K562 (cell line): ENCODE measurements at regions not wholly inside any gene's neighbourhood (a gene's known extent, or its start where the extent isn't known, plus 50 kb on each side); places are given as distances from the start of the nearest gene placed in this dataset.

Experiments
- ATAC-seq: fragments of 200-7000 bp; cut with Tn5 transposase; 3 replicates; pipeline ENCODE4 v1.9.1; 2020; ENCODE audit warnings: moderate library complexity
- BruUV-seq: library from RNA; stranded (reverse); fragments of 400-500 nt; replicated peaks from 2 replicates; lab custom pipeline; 2021; lab: Mats Ljungman, UMichigan
- CTCF ChIA-PET: fragments of 300-600 bp; formaldehyde crosslinking; extraction: SDS; loops from one replicate; lab custom pipeline; 2021; ENCODE audit warnings: low intra/inter-chr PET ratio; lab: Yijun Ruan, JAX
- POLR2A ChIA-PET: fragments of 300-600, 350-650 bp; sonication (Branson Sonifier 250); formaldehyde crosslinking; extraction: SDS; loops from one replicate; lab custom pipeline; 2021; ENCODE audit warnings: antibody characterized with exemption, inconsistent platforms; lab: Yijun Ruan, JAX
- DNase-seq, 4 experiments: peaks; one replicate each; pipeline versions ENCODE4 v3.0.0 to v3.0.0-alpha.2; 2011 to 2018; ENCODE audit warnings: low spot score in 3 of 4, mixed read lengths in 3 of 4; ENCODE audit errors: extremely low read depth in 1 of 4
- FAIRE-seq: peaks from 2 replicates; lab custom pipeline; 2011; peaks lifted over from hg19 to GRCh38; lab: Jason Lieb, UNC
- H2AFZ ChIP-seq: 2 replicates; pipeline ENCODE4 v1.6.0; 2011; ENCODE audit warnings: low read depth, low read length, control low read depth, inconsistent platforms
- H3K27ac ChIP-seq: fragments of 200-600 bp; 3 replicates; pipeline ENCODE4 v1.8.0; 2011; ENCODE audit warnings: low read depth, mild to moderate bottlenecking, control low read depth, inconsistent platforms, low read length, moderate library complexity, mixed read lengths; ENCODE audit errors: extremely low read depth
- H3K27me3 ChIP-seq, 2 experiments: fragments of 300-600 bp in 1 of 2; 2 replicates in 1 of 2; 3 replicates in 1 of 2; pipeline versions ENCODE4 v1.6.0 to v1.8.0; 2011; ENCODE audit warnings: inconsistent platforms in 2 of 2, low read length in 2 of 2, mild to moderate bottlenecking in 1 of 2, mixed read lengths in 1 of 2, moderate library complexity in 1 of 2; ENCODE audit not compliant: control insufficient read depth in 2 of 2, insufficient read depth in 2 of 2
- H3K36me3 ChIP-seq: fragments of 300-600 bp; 3 replicates; pipeline ENCODE4 v1.8.0; 2011; ENCODE audit warnings: mild to moderate bottlenecking, low read length, inconsistent platforms; ENCODE audit not compliant: control insufficient read depth, insufficient read depth
- H3K4me1 ChIP-seq, 2 experiments: fragments of 200-600 bp in 1 of 2; replicated peaks in 1 of 2; 2 replicates in 1 of 2; 3 replicates in 1 of 2; pipeline versions ENCODE4 v1.5.1 to v1.8.0; 2011; ENCODE audit warnings: inconsistent platforms in 2 of 2, low read length in 2 of 2, mild to moderate bottlenecking in 1 of 2, mixed read lengths in 1 of 2, moderate library complexity in 1 of 2; ENCODE audit not compliant: control insufficient read depth in 2 of 2, insufficient read depth in 2 of 2
- H3K4me2 ChIP-seq: 2 replicates; pipeline ENCODE4 v1.6.1; 2011; ENCODE audit warnings: low read length, control low read depth, inconsistent platforms, mixed read lengths; ENCODE audit not compliant: insufficient read depth
- H3K4me3 ChIP-seq: fragments of 200-600 bp; sonication (generic), shearing (Covaris generic); 2 replicates; pipeline ENCODE4 v1.5.1; 2016; ENCODE audit warnings: control low read depth, inconsistent platforms
- H3K79me2 ChIP-seq: fragments of 200-600 bp; 3 replicates; pipeline ENCODE4 v1.8.0; 2011; ENCODE audit warnings: low read length, inconsistent platforms; ENCODE audit not compliant: control insufficient read depth, insufficient read depth
- H3K9ac ChIP-seq, 2 experiments: 2 replicates each; pipeline versions ENCODE4 v1.6.0 to v1.6.1; 2011; ENCODE audit warnings: low read depth in 2 of 2, low read length in 2 of 2, control low read depth in 1 of 2, inconsistent platforms in 1 of 2, mild to moderate bottlenecking in 1 of 2, mixed read lengths in 1 of 2; ENCODE audit not compliant: insufficient read depth in 1 of 2
- H3K9me1 ChIP-seq: one replicate; pipeline ENCODE4 v1.6.0; 2011; ENCODE audit warnings: inconsistent platforms, mild to moderate bottlenecking, low read length, moderate library complexity; ENCODE audit not compliant: control insufficient read depth, insufficient read depth
- H3K9me3 ChIP-seq: replicated peaks from 2 replicates; pipeline ENCODE4 v1.5.1; 2011; ENCODE audit warnings: low read depth, low read length, inconsistent platforms; ENCODE audit not compliant: control insufficient read depth, insufficient read depth
- H4K20me1 ChIP-seq: replicated peaks from 2 replicates; pipeline ENCODE4 v1.6.1; 2011; ENCODE audit warnings: low read length, inconsistent platforms, mixed read lengths; ENCODE audit not compliant: control insufficient read depth, insufficient read depth
- CBX3 ChIP-seq, 2 experiments: IDR thresholded peaks; 1 replicate in 1 of 2; 2 replicates in 1 of 2; pipeline ENCODE4 v1.6.1; 2012; ENCODE audit warnings: inconsistent platforms in 2 of 2, low read length in 2 of 2, borderline replicate concordance in 1 of 2, control low read depth in 1 of 2
- HDGF ChIP-seq: fragments of 450-650 bp; IDR thresholded peaks from 2 replicates; pipeline ENCODE4 v1.6.1; 2016
- LEF1 ChIP-seq: fragments of 450-650 bp; IDR thresholded peaks from 2 replicates; pipeline ENCODE4 v1.6.1; 2016; ENCODE audit warnings: mild to moderate bottlenecking
- MYC ChIP-seq, 2 experiments: fragments of 250-450 bp in 1 of 2; sonication (Bioruptor Pico) in 1 of 2; IDR thresholded peaks; 2 replicates each; pipeline versions ENCODE4 v1.5.1 to v1.6.1; 2012 to 2021; ENCODE audit warnings: low read depth in 2 of 2, borderline replicate concordance in 1 of 2, improper control_type of control experiment in 1 of 2, low read length in 1 of 2, mild to moderate bottlenecking in 1 of 2, moderate library complexity in 1 of 2
- PHB2 ChIP-seq: fragments of 450-650 bp; IDR thresholded peaks from 2 replicates; pipeline ENCODE4 v1.6.1; 2017; ENCODE audit warnings: low read depth
- RBFOX2 ChIP-seq: fragments of 200-400 bp; formaldehyde crosslinking; IDR thresholded peaks from 2 replicates; pipeline ENCODE4 v1.6.1; 2017; ENCODE audit warnings: low read depth, mild to moderate bottlenecking, low read length, moderate library complexity
- ZBTB17 ChIP-seq: fragments of 450-650 bp; formaldehyde crosslinking; IDR thresholded peaks from 2 replicates; pipeline ENCODE4 v1.4.0; 2020; ENCODE audit warnings: mild to moderate bottlenecking
- ZNF174 ChIP-seq: fragments of 250-450 bp; sonication (Bioruptor Pico); IDR thresholded peaks from 2 replicates; pipeline ENCODE4 v1.4.0; 2020; ENCODE audit warnings: mild to moderate bottlenecking
- WGBS: fragments of 100-300 bp; shearing (Covaris generic); methylation state at CpG from one replicate; pipeline ENCODE4 v1.1.6; 2016; ENCODE audit warnings: low coverage, mixed read lengths; ENCODE audit not compliant: insufficient coverage; ENCODE audit errors: missing lambda C conversion rate; 5-methylcytosine and 5-hydroxymethylcytosine counted together
- in situ Hi-C: fragments of 300-500 bp; cut with MboI; formaldehyde crosslinking; loops from 4 replicates; pipeline ENCODE4 v1.15.0; 2018; ENCODE audit warnings: inconsistent platforms, mixed read lengths
- intact Hi-C: fragments of 100-400 bp; cut with micrococcal nuclease; formaldehyde crosslinking; loops from 2 replicates; pipeline ENCODE4 v1.14.2; 2022
- TF ChIP-seq, protein P1 (sequence below), 2 experiments: fragments of 450-650 bp; IDR thresholded peaks; 2 replicates each; pipeline ENCODE4 v1.6.1; 2016
- TF ChIP-seq, protein P2 (sequence below): fragments of 200-800 bp; sonication (Bioruptor generic); IDR thresholded peaks from 2 replicates; pipeline ENCODE4 v1.6.1; 2017; ENCODE audit warnings: missing genetic modification characterization, missing compliant biosample characterization

DNA sequence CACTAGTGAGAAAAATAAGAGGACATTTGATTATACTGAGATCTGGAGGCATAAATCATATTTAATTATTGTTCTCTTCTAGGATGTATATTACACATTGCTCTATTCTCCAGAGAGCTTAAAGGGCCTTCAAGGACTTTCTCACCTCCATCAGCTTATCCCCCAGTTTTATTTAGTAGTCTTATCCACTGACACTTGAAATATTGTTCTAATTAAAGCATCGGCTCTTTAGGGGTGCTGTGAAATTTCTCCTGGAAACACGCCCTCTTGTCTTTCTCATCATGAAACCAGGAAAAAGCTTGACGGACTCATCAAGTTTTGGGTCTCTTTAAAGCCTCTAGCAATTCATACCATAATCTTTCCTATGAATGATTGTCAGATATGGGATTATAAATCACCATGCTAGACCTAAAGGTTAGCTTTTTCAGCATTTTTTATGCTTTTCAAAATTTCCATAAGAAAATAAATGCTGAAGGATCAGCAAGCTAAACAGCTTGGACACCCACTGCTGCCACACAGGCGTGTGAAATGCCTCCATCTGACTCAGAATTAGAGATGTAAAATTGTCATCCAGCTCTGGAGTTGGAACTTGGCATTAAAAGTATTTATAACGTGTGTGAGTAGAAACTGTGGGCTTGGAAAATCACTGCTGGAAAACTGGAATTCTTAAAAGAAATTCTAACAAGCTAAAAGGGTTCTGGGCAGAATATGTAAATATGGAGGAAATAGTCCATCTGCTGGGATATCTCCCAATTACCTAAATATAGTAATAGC lies 216.3 kb downstream of the CHRM2 start:
- in situ Hi-C loops (no loop called here), intact Hi-C loops (no loop called here)
- Histone ChIP-seq H3K27me3 (no peaks in the 10 kb centered on the region), H3K27ac (no peak overlapping the region), H3K4me3 (no peak overlapping the region), H3K9me3 (0 out of 2 replicates have a peak, but pooled peaks cover 3% of the 10 kb centered on the region), H3K4me1 (no peaks in the 10 kb centered on the region), H2AFZ (no peak overlapping the region), H3K79me2 (no peaks in the 10 kb centered on the region), H3K9ac (no peak overlapping the region), H4K20me1 (no peaks in the 10 kb centered on the region), H3K9me1 (no peaks in the 10 kb centered on the region), H3K4me2 (no peak overlapping the region), H3K36me3 (no peaks in the 10 kb centered on the region)
- ChIA-PET CTCF (no interaction called here), POLR2A (interaction anchor here (0.8 kb wide), 1 partner anchor 9 kb away, joined by 3 read pairs; no protein-coding TSS in a partner anchor)
- TF ChIP-seq ZBTB17 (CRISPR knock-in tag) (no peak), RBFOX2 (no peak), LEF1 (no peak), CBX3 (IDR thresholded peaks at IDR 0.05; ENCODE audit: borderline replicate concordance in 1 of 2, low read length in 2 of 2) (no peak), ZNF174 (CRISPR knock-in tag) (no peak), MYC (IDR thresholded peaks at IDR 0.05; ENCODE audit: low read depth, low read length) (no peak), MYC (CRISPR knock-in tag; IDR thresholded peaks at IDR 0.05; ENCODE audit: borderline replicate concordance, low read depth) (no peak), HDGF (no peak), PHB2 (no peak)
- TF ChIP-seq, protein P1, sequence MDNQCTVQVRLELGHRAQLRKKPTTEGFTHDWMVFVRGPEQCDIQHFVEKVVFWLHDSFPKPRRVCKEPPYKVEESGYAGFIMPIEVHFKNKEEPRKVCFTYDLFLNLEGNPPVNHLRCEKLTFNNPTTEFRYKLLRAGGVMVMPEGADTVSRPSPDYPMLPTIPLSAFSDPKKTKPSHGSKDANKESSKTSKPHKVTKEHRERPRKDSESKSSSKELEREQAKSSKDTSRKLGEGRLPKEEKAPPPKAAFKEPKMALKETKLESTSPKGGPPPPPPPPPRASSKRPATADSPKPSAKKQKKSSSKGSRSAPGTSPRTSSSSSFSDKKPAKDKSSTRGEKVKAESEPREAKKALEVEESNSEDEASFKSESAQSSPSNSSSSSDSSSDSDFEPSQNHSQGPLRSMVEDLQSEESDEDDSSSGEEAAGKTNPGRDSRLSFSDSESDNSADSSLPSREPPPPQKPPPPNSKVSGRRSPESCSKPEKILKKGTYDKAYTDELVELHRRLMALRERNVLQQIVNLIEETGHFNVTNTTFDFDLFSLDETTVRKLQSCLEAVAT (IDR thresholded peaks at IDR 0.05) = no peak
- TF ChIP-seq, protein P2, sequence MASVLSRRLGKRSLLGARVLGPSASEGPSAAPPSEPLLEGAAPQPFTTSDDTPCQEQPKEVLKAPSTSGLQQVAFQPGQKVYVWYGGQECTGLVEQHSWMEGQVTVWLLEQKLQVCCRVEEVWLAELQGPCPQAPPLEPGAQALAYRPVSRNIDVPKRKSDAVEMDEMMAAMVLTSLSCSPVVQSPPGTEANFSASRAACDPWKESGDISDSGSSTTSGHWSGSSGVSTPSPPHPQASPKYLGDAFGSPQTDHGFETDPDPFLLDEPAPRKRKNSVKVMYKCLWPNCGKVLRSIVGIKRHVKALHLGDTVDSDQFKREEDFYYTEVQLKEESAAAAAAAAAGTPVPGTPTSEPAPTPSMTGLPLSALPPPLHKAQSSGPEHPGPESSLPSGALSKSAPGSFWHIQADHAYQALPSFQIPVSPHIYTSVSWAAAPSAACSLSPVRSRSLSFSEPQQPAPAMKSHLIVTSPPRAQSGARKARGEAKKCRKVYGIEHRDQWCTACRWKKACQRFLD (CRISPR knock-in tag) = no peak
- no TSS peak for BruUV-seq
- ATAC-seq (no peak), DNase-seq (no peak), FAIRE-seq (no peak)
- WGBS = 4% methylated on average over 5 of the region's 5 CpGs
